ENCODE measurements at regions not wholly inside any gene's neighbourhood (a gene's known extent, or its start where the extent isn't known, plus 50 kb on each side); places are given as distances from the start of the nearest gene placed in this dataset.

GRCh38 chr18:10140461-10141282 is 226.9 kb downstream of the VAPA start:
- peaks cover 8% of the 10 kb centered on the region for H3K4me1 ChIP-seq (ENCODE audit: control insufficient read depth, extremely low read depth, insufficient read depth, low read length)
- H3K27me3 ChIP-seq (ENCODE audit: control insufficient read depth, extremely low read depth, insufficient read depth, low read length): no peaks in the 10 kb centered on the region
- H3K4me3 ChIP-seq (ENCODE audit: control insufficient read depth in 2 of 3, extremely low read depth in 1 of 3, insufficient read depth in 2 of 3, low read depth in 1 of 3, low read length in 3 of 3): no peak overlapping the region
- no peaks in the 10 kb centered on the region for H4K20me1 ChIP-seq (ENCODE audit: control insufficient read depth, extremely low read depth, insufficient read depth, low read length)
- H2AFZ ChIP-seq (ENCODE audit: control insufficient read depth, low read length): no peak overlapping the region
- H3K9ac ChIP-seq (ENCODE audit: control insufficient read depth, extremely low read depth, insufficient read depth, low read length): no peak overlapping the region
- dilution Hi-C loops (cut with MboI; ENCODE audit: extremely low pct_ligation_motif_present, low sequenced_read_pairs): no loop called here
- no peak overlapping the region for H3K27ac ChIP-seq (ENCODE audit: control insufficient read depth, insufficient read depth, low read length)
- H3K36me3 ChIP-seq (ENCODE audit: control insufficient read depth in 2 of 2, extremely low read depth in 1 of 2, insufficient read depth in 2 of 2, low read length in 2 of 2): no peaks in the 10 kb centered on the region
- no peaks in the 10 kb centered on the region for H3K9me1 ChIP-seq (ENCODE audit: control insufficient read depth, extremely low read depth, insufficient read depth, low read length)
- H3K79me2 ChIP-seq (ENCODE audit: control insufficient read depth, insufficient read depth, low read length): no peaks in the 10 kb centered on the region
- DNase-seq (ENCODE audit: low read depth, low spot score) (no peak), FAIRE-seq (no peak)
- H3K4me2 ChIP-seq (ENCODE audit: control insufficient read depth, extremely low read depth, insufficient read depth, low read depth, low read length): no peak overlapping the region
- TF ChIP-seq CTCF (optimal IDR thresholded peaks at IDR 0.05 in 1 of 3, IDR thresholded peaks at IDR 0.05 in 1 of 3, conservative IDR thresholded peaks at IDR 0.05 in 1 of 3; ENCODE audit: extremely low read depth in 1 of 3, insufficient read depth in 2 of 3, low read length in 3 of 3): no peak
- H3K9me3 ChIP-seq (ENCODE audit: control insufficient read depth, low read depth, low read length): no peaks in the 10 kb centered on the region

- Histone ChIP-seq H3K36me3 (ENCODE audit: control insufficient read depth in 2 of 2, extremely low read depth in 1 of 2, insufficient read depth in 2 of 2, low read length in 2 of 2) (no peaks in the 10 kb centered on the region), H3K9me1 (ENCODE audit: control insufficient read depth, extremely low read depth, insufficient read depth, low read length) (no peaks in the 10 kb centered on the region), H3K27ac (ENCODE audit: control insufficient read depth, insufficient read depth, low read length) (no peak overlapping the region), H3K9ac (ENCODE audit: control insufficient read depth, extremely low read depth, insufficient read depth, low read length) (no peak overlapping the region), H3K27me3 (ENCODE audit: control insufficient read depth, extremely low read depth, insufficient read depth, low read length) (no peaks in the 10 kb centered on the region), H3K9me3 (ENCODE audit: control insufficient read depth, low read depth, low read length) (no peaks in the 10 kb centered on the region), H2AFZ (ENCODE audit: control insufficient read depth, low read length) (no peak overlapping the region), H4K20me1 (ENCODE audit: control insufficient read depth, extremely low read depth, insufficient read depth, low read length) (no peaks in the 10 kb centered on the region), H3K79me2 (ENCODE audit: control insufficient read depth, insufficient read depth, low read length) (no peaks in the 10 kb centered on the region), H3K4me3 (ENCODE audit: control insufficient read depth in 2 of 3, extremely low read depth in 1 of 3, insufficient read depth in 2 of 3, low read depth in 1 of 3, low read length in 3 of 3) (no peak overlapping the region), H3K4me2 (ENCODE audit: control insufficient read depth, extremely low read depth, insufficient read depth, low read depth, low read length) (no peak overlapping the region), H3K4me1 (ENCODE audit: control insufficient read depth, extremely low read depth, insufficient read depth, low read length) (peaks cover 8% of the 10 kb centered on the region)
- DNase-seq (ENCODE audit: low read depth, low spot score): no peak
- dilution Hi-C loops (cut with MboI; ENCODE audit: extremely low pct_ligation_motif_present, low sequenced_read_pairs): no loop called here
- no peak for FAIRE-seq
- TF ChIP-seq EZH2 (IDR thresholded peaks at IDR 0.05; ENCODE audit: low read length) (no peak), CTCF (optimal IDR thresholded peaks at IDR 0.05 in 1 of 3, IDR thresholded peaks at IDR 0.05 in 1 of 3, conservative IDR thresholded peaks at IDR 0.05 in 1 of 3; ENCODE audit: extremely low read depth in 1 of 3, insufficient read depth in 2 of 3, low read length in 3 of 3) (no peak)
Observed at GRCh38 chr18:10141559-10141958, 227.7 kb downstream of the VAPA start.

Data from keratinocyte (primary cell).